GM12801 (cell line): ENCODE measurements at regions not wholly inside any gene's neighbourhood (a gene's known extent, or its start where the extent isn't known, plus 50 kb on each side); places are given as distances from the start of the nearest gene placed in this dataset.

ENCODE experiments used
- CTCF ChIP-seq: IDR thresholded peaks from one replicate; pipeline ENCODE4 v1.5.1; 2011; ENCODE audit warnings: control low read depth; ENCODE audit not compliant: insufficient read length; ENCODE audit errors: extremely low read depth

- TF ChIP-seq CTCF: no peak
Measured at GRCh38 chr15:38899300-38899699, 334.7 kb upstream of the RASGRP1 start.

- TF ChIP-seq CTCF: no peak
Measured at GRCh38 chr15:38904298-38904697, 339.7 kb upstream of the RASGRP1 start.

- no peak for TF ChIP-seq CTCF
Measured at GRCh38 chr15:38905632-38906031, 341.0 kb upstream of the RASGRP1 start.

GRCh38 chr15:38920966-38921365 lies 356.4 kb upstream of the RASGRP1 start:
- no peak for TF ChIP-seq CTCF

- no peak for TF ChIP-seq CTCF
Measured at GRCh38 chr15:38921471-38921870, 356.9 kb upstream of the RASGRP1 start.

- no peak for TF ChIP-seq CTCF
Measured at GRCh38 chr15:38928431-38928830, 363.8 kb upstream of the RASGRP1 start.

GRCh38 chr15:38930851-38931572 lies 366.4 kb upstream of the RASGRP1 start:
- no peak for TF ChIP-seq CTCF

GRCh38 chr15:38941399-38941953 lies 376.9 kb upstream of the RASGRP1 start:
- no peak for TF ChIP-seq CTCF
